GM12878 (cell line): ENCODE measurements at regions not wholly inside any gene's neighbourhood (a gene's known extent, or its start where the extent isn't known, plus 50 kb on each side); places are given as distances from the start of the nearest gene placed in this dataset.

Source experiments
- ATAC-seq: fragments of 200-7000 bp; cut with Tn5 transposase; 3 replicates; pipeline ENCODE4 v1.9.1; 2020; ENCODE audit warnings: mild to moderate bottlenecking, moderate library complexity
- BruUV-seq: library from RNA; stranded (reverse); fragments of 400-500 nt; replicated peaks from 2 replicates; lab custom pipeline; 2021; lab: Mats Ljungman, UMichigan
- CTCF ChIA-PET: fragments of 300-600 bp; sonication (Branson Sonifier 250); formaldehyde crosslinking; extraction: SDS; loops from one replicate; lab custom pipeline; 2021; ENCODE audit warnings: inconsistent platforms; lab: Yijun Ruan, JAX
- POLR2A ChIA-PET: fragments of 350-600 bp; formaldehyde crosslinking; extraction: SDS; loops from one replicate; lab custom pipeline; 2021; ENCODE audit warnings: inconsistent platforms; lab: Charles Lee
- RAD21 ChIA-PET: fragments of 300-600 bp; sonication (Branson Sonifier 250); formaldehyde crosslinking; loops from one replicate; lab custom pipeline; 2023; ENCODE audit warnings: antibody characterized with exemption; ENCODE audit not compliant: unreplicated experiment; lab: Charles Lee
- SMC1A ChIA-PET: fragments of 300-600 bp; sonication (Branson Sonifier 250); formaldehyde crosslinking; loops from one replicate; lab custom pipeline; 2023; ENCODE audit not compliant: unreplicated experiment, uncharacterized antibody; lab: Charles Lee
- DNase-seq: peaks from one replicate; pipeline ENCODE4 v3.0.0-alpha.2; 2011; ENCODE audit warnings: low read depth, low spot score
- FAIRE-seq: peaks from 3 replicates; lab custom pipeline; 2011; peaks lifted over from hg19 to GRCh38; lab: Jason Lieb, UNC
- H2AFZ ChIP-seq: 2 replicates; pipeline ENCODE4 v1.6.0; 2011; ENCODE audit warnings: low read depth, low read length, control low read depth; ENCODE audit not compliant: control insufficient read depth
- H3K27ac ChIP-seq: 2 replicates; pipeline ENCODE4 v1.5.1; 2011; ENCODE audit warnings: control low read depth; ENCODE audit not compliant: control insufficient read depth, insufficient read depth
- H3K27me3 ChIP-seq, 2 experiments: replicated peaks in 1 of 2; 2 replicates each; pipeline versions ENCODE4 v1.6.0 to v1.6.1; 2011; ENCODE audit warnings: low read length in 1 of 2; ENCODE audit not compliant: control insufficient read depth in 2 of 2, insufficient read depth in 2 of 2
- H3K36me3 ChIP-seq, 2 experiments: 2 replicates each; pipeline ENCODE4 v1.5.1; 2011; ENCODE audit warnings: low read length in 1 of 2; ENCODE audit not compliant: control insufficient read depth in 2 of 2, insufficient read depth in 2 of 2
- H3K4me1 ChIP-seq: 2 replicates; pipeline ENCODE4 v1.6.1; 2011; ENCODE audit warnings: mild to moderate bottlenecking, low read length, moderate library complexity, mixed read lengths; ENCODE audit not compliant: control insufficient read depth, insufficient read depth
- H3K4me2 ChIP-seq: 2 replicates; pipeline ENCODE4 v1.6.0; 2011; ENCODE audit warnings: control low read depth; ENCODE audit not compliant: control insufficient read depth, insufficient read depth
- H3K4me3 ChIP-seq: fragments of 200-600 bp; sonication (generic); 2 replicates; pipeline ENCODE4 v1.5.1; 2016
- H3K79me2 ChIP-seq: 2 replicates; pipeline ENCODE4 v1.6.0; 2011; ENCODE audit warnings: low read length; ENCODE audit not compliant: control insufficient read depth, insufficient read depth
- H3K9ac ChIP-seq: 2 replicates; pipeline ENCODE4 v1.8.0; 2011; ENCODE audit warnings: low read length, control low read depth, mixed read lengths; ENCODE audit not compliant: control insufficient read depth, insufficient read depth
- H3K9me3 ChIP-seq: replicated peaks from 3 replicates; pipeline ENCODE4 v1.5.1; 2011; ENCODE audit warnings: mild to moderate bottlenecking, low read length; ENCODE audit not compliant: control insufficient read depth, insufficient read depth
- H4K20me1 ChIP-seq: 2 replicates; pipeline ENCODE4 v1.6.0; 2011; ENCODE audit not compliant: control insufficient read depth, insufficient read depth
- BRCA1 ChIP-seq: IDR thresholded peaks from 2 replicates; pipeline ENCODE4 v1.6.1; 2011; ENCODE audit warnings: low read depth, low read length, improper control_type of control experiment
- DPF2 ChIP-seq: fragments of 450-650 bp; IDR thresholded peaks from 2 replicates; pipeline ENCODE4 v1.6.1; 2017; ENCODE audit warnings: mild to moderate bottlenecking
- EP300 ChIP-seq, 2 experiments: fragments of 150-350 bp in 1 of 2; IDR thresholded peaks; 2 replicates each; pipeline ENCODE4 v1.6.1; 2011 to 2012; ENCODE audit warnings: low read depth in 2 of 2, low read length in 2 of 2, borderline replicate concordance in 1 of 2, improper control_type of control experiment in 1 of 2, inconsistent platforms in 1 of 2; ENCODE audit not compliant: control insufficient read depth in 1 of 2
- GABPA ChIP-seq: IDR thresholded peaks from 2 replicates; pipeline ENCODE4 v1.6.1; 2014; ENCODE audit warnings: antibody characterized with exemption, low read depth, mild to moderate bottlenecking, inconsistent platforms
- GATAD2B ChIP-seq: fragments of 450-650 bp; conservative IDR thresholded peaks from 2 replicates; pipeline ENCODE4 v1.6.1; 2017; ENCODE audit warnings: low read depth, mild to moderate bottlenecking, moderate library complexity
- HDAC6 ChIP-seq: fragments of 200-600 bp; sonication (generic); IDR thresholded peaks from one replicate; pipeline ENCODE4 v1.8.0; 2017; ENCODE audit warnings: antibody characterized with exemption; ENCODE audit not compliant: unreplicated experiment
- JUNB ChIP-seq: IDR thresholded peaks from 2 replicates; pipeline ENCODE4 v1.6.1; 2016; ENCODE audit warnings: antibody characterized with exemption, mild to moderate bottlenecking
- MTA2 ChIP-seq: fragments of 450-650 bp; IDR thresholded peaks from 2 replicates; pipeline ENCODE4 v1.6.1; 2016; ENCODE audit warnings: low read depth, mild to moderate bottlenecking, moderate library complexity
- NFXL1 ChIP-seq: fragments of 450-650 bp; IDR thresholded peaks from 2 replicates; pipeline ENCODE4 v1.6.1; 2017; ENCODE audit warnings: antibody characterized with exemption, mild to moderate bottlenecking, borderline replicate concordance
- RAD51 ChIP-seq: fragments of 450-650 bp; IDR thresholded peaks from 2 replicates; pipeline ENCODE4 v1.6.1; 2016; ENCODE audit warnings: moderate library complexity, mild to moderate bottlenecking, inconsistent platforms
- SIN3A ChIP-seq: IDR thresholded peaks from 2 replicates; pipeline ENCODE4 v1.6.1; 2012; ENCODE audit warnings: low read depth, low read length, improper control_type of control experiment
- ZNF622 ChIP-seq: fragments of 450-650 bp; IDR thresholded peaks from 2 replicates; pipeline ENCODE4 v1.6.1; 2017; ENCODE audit warnings: mild to moderate bottlenecking, inconsistent platforms
- WGBS: methylation state at CpG from one replicate; pipeline ENCODE4 v1.1.6; 2016; ENCODE audit warnings: low lambda C conversion rate; ENCODE audit not compliant: insufficient replicate concordance, insufficient coverage; ENCODE audit errors: missing lambda C conversion rate; 5-methylcytosine and 5-hydroxymethylcytosine counted together
- in situ Hi-C: fragments of 300-500 bp; cut with MboI; formaldehyde crosslinking; loops from 9 replicates; pipeline ENCODE4 v1.14.3; 2018; ENCODE audit warnings: mixed read lengths
- intact Hi-C: fragments of 100-400 bp; cut with micrococcal nuclease; formaldehyde crosslinking; loops from one replicate; pipeline ENCODE4 v1.14.2; 2022; ENCODE audit not compliant: unreplicated experiment
- TF ChIP-seq, protein P1 (sequence below): fragments of 450-650 bp; IDR thresholded peaks from 2 replicates; pipeline ENCODE4 v1.6.1; 2014; ENCODE audit warnings: mild to moderate bottlenecking

DNA sequence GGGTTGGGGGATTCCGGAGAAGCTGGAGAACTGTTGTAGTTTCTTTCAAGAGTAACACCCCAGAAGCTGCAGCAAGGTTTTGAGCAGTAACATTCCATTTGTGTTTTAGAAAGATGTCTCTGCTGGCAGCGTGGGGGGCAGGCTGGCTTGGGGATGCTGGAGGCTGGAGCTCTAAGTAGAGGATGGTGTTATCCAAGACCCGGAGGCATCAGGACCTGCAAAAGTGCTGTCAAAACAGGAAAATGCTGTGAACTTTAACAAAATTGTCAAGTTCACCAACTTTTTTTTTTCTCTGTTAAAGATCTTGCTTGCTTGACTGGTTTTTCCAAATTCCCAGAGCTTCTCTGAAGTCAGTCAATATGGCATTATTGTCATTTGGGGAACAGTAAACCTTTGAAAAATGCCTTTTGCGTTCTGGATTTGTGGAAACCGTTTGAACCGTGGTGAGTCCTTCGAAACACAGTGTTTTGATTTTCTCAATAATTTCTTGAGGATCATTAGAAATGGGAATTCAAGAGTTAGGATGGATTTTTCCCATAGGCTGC is 189.6 kb upstream of the NLRP1 start:
- ChIA-PET SMC1A (no interaction called here), RAD21 (no interaction called here), POLR2A (interaction anchor here (0.8 kb wide), 1 partner anchor 12 kb away, joined by 4 read pairs; no protein-coding TSS in a partner anchor), CTCF (no interaction called here)
- in situ Hi-C loops (no loop called here), intact Hi-C loops (no loop called here)
- Histone ChIP-seq H3K9me3 (no peaks in the 10 kb centered on the region), H3K27me3 (no peaks in the 10 kb centered on the region), H3K27ac (no peak overlapping the region), H4K20me1 (no peaks in the 10 kb centered on the region), H3K4me2 (no peak overlapping the region), H3K9ac (no peak overlapping the region), H3K36me3 (no peaks in the 10 kb centered on the region), H2AFZ (no peak overlapping the region), H3K4me1 (peaks cover 7% of the 10 kb centered on the region), H3K4me3 (no peak overlapping the region), H3K79me2 (no peaks in the 10 kb centered on the region)
- 4% methylated on average over 7 of the region's 7 CpGs for WGBS
- DNase-seq (no peak), FAIRE-seq (no peak), ATAC-seq (no peak)
- no peak for TF ChIP-seq DPF2
- TF ChIP-seq SIN3A = no peak
- no peak for TF ChIP-seq GATAD2B
- TF ChIP-seq BRCA1 = no peak
- TF ChIP-seq, protein P1, sequence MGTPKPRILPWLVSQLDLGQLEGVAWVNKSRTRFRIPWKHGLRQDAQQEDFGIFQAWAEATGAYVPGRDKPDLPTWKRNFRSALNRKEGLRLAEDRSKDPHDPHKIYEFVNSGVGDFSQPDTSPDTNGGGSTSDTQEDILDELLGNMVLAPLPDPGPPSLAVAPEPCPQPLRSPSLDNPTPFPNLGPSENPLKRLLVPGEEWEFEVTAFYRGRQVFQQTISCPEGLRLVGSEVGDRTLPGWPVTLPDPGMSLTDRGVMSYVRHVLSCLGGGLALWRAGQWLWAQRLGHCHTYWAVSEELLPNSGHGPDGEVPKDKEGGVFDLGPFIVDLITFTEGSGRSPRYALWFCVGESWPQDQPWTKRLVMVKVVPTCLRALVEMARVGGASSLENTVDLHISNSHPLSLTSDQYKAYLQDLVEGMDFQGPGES = no peak
- TF ChIP-seq MTA2 = no peak
- TF ChIP-seq JUNB = no peak
- TF ChIP-seq ZNF622 = no peak
- no peak for TF ChIP-seq HDAC6
- no peak for TF ChIP-seq GABPA
- TF ChIP-seq RAD51 = no peak
- no peak for TF ChIP-seq EP300 (IDR thresholded peaks at IDR 0.05; ENCODE audit: borderline replicate concordance in 1 of 2, control insufficient read depth in 1 of 2, low read depth in 2 of 2, low read length in 2 of 2)
- no peak for TF ChIP-seq NFXL1
- BruUV-seq = no TSS peak
